HEK293 (cell line): ENCODE measurements at regions not wholly inside any gene's neighbourhood (a gene's known extent, or its start where the extent isn't known, plus 50 kb on each side); places are given as distances from the start of the nearest gene placed in this dataset.

Experiments used
- CTCF ChIA-PET: fragments of 350-600 bp; formaldehyde crosslinking; extraction: SDS; loops from one replicate; lab custom pipeline; 2021; ENCODE audit warnings: antibody characterized with exemption; lab: Yijun Ruan, JAX
- POLR2A ChIA-PET: fragments of 300-600 bp; formaldehyde crosslinking; extraction: SDS; loops from one replicate; lab custom pipeline; 2020; ENCODE audit warnings: antibody characterized with exemption, inconsistent platforms; lab: Yijun Ruan, JAX
- H3K27ac ChIP-seq: fragments of 200-500 bp; sonication (Bioruptor generic); 2 replicates; pipeline ENCODE4 v1.5.1; 2014; ENCODE audit warnings: low read depth, low read length, control low read depth, inconsistent platforms; ENCODE audit errors: extremely low read depth
- H3K36me3 ChIP-seq, 2 experiments: fragments of 200-500 bp in 1 of 2; sonication (Bioruptor generic) in 1 of 2; 1 replicate in 1 of 2; 2 replicates in 1 of 2; pipeline ENCODE4 v1.5.1; 2014 to 2017; ENCODE audit warnings: inconsistent platforms in 2 of 2, low read length in 2 of 2; ENCODE audit not compliant: control insufficient read depth in 2 of 2, insufficient read depth in 1 of 2
- H3K4me1 ChIP-seq: fragments of 200-500 bp; sonication (Bioruptor generic); 2 replicates; pipeline ENCODE4 v1.5.1; 2014; ENCODE audit warnings: mild to moderate bottlenecking, low read length, inconsistent platforms; ENCODE audit not compliant: control insufficient read depth, insufficient read depth
- H3K4me3 ChIP-seq: 2 replicates; pipeline ENCODE4 v1.5.1; 2011; ENCODE audit warnings: low read depth, mild to moderate bottlenecking, control low read depth, low read length, moderate library complexity
- H3K9me3 ChIP-seq: fragments of 200-500 bp; sonication (Bioruptor generic); 2 replicates; pipeline ENCODE4 v1.5.1; 2014; ENCODE audit warnings: low read depth, low read length, inconsistent platforms; ENCODE audit not compliant: control insufficient read depth, insufficient read depth
- GLIS1 ChIP-seq: fragments of 450-650 bp; formaldehyde crosslinking; IDR thresholded peaks from 2 replicates; pipeline ENCODE4 v1.5.1; 2016; ENCODE audit warnings: missing biosample characterization, missing genetic modification characterization
- KLF16 ChIP-seq: fragments of 450-650 bp; formaldehyde crosslinking; IDR thresholded peaks from 2 replicates; pipeline ENCODE4 v1.5.1; 2017; ENCODE audit warnings: missing biosample characterization, missing genetic modification characterization
- KLF9 ChIP-seq: fragments of 450-650 bp; formaldehyde crosslinking; IDR thresholded peaks from 2 replicates; pipeline ENCODE4 v1.5.1; 2016; ENCODE audit warnings: missing biosample characterization, missing genetic modification characterization, low read depth
- OVOL3 ChIP-seq: fragments of 450-650 bp; formaldehyde crosslinking; IDR thresholded peaks from 2 replicates; pipeline ENCODE4 v1.5.1; 2016; ENCODE audit warnings: missing biosample characterization, missing genetic modification characterization
- ZBTB21 ChIP-seq: fragments of 450-650 bp; formaldehyde crosslinking; IDR thresholded peaks from 2 replicates; pipeline ENCODE4 v1.5.1; 2017; ENCODE audit warnings: missing biosample characterization, missing genetic modification characterization
- ZNF10 ChIP-seq: fragments of 450-650 bp; formaldehyde crosslinking; IDR thresholded peaks from 2 replicates; pipeline ENCODE4 v1.5.1; 2017; ENCODE audit warnings: missing biosample characterization, missing genetic modification characterization
- ZNF132 ChIP-seq: fragments of 450-650 bp; formaldehyde crosslinking; IDR thresholded peaks from 2 replicates; pipeline ENCODE4 v1.5.1; 2017; ENCODE audit warnings: missing biosample characterization, missing genetic modification characterization, borderline replicate concordance
- ZNF16 ChIP-seq: fragments of 450-650 bp; formaldehyde crosslinking; IDR thresholded peaks from 2 replicates; pipeline ENCODE4 v1.5.1; 2016; ENCODE audit warnings: low read depth, missing biosample characterization, missing genetic modification characterization
- ZNF2 ChIP-seq: fragments of 450-650 bp; formaldehyde crosslinking; IDR thresholded peaks from 2 replicates; pipeline ENCODE4 v1.5.1; 2016; ENCODE audit warnings: missing biosample characterization, missing genetic modification characterization
- ZNF223 ChIP-seq: fragments of 450-650 bp; formaldehyde crosslinking; IDR thresholded peaks from 2 replicates; pipeline ENCODE4 v1.5.1; 2016; ENCODE audit warnings: missing biosample characterization, missing genetic modification characterization
- ZNF23 ChIP-seq: fragments of 450-650 bp; formaldehyde crosslinking; IDR thresholded peaks from 2 replicates; pipeline ENCODE4 v1.5.1; 2016; ENCODE audit warnings: missing biosample characterization, missing genetic modification characterization, borderline replicate concordance
- ZNF335 ChIP-seq: fragments of 450-650 bp; formaldehyde crosslinking; conservative IDR thresholded peaks from 2 replicates; pipeline ENCODE4 v1.5.1; 2016; ENCODE audit warnings: missing biosample characterization, missing genetic modification characterization
- ZNF366 ChIP-seq: fragments of 450-650 bp; formaldehyde crosslinking; conservative IDR thresholded peaks from 2 replicates; pipeline ENCODE4 v1.5.1; 2016; ENCODE audit warnings: missing biosample characterization, missing genetic modification characterization
- ZNF658 ChIP-seq: fragments of 450-650 bp; formaldehyde crosslinking; IDR thresholded peaks from 2 replicates; pipeline ENCODE4; 2016; ENCODE audit warnings: missing biosample characterization, missing genetic modification characterization
- ZNF792 ChIP-seq: fragments of 450-650 bp; formaldehyde crosslinking; IDR thresholded peaks from 2 replicates; pipeline ENCODE4 v1.5.1; 2016; ENCODE audit warnings: missing biosample characterization, missing genetic modification characterization
- ZSCAN30 ChIP-seq: fragments of 450-650 bp; IDR thresholded peaks from 2 replicates; pipeline ENCODE4 v1.5.1; 2018; ENCODE audit warnings: missing biosample characterization, mild to moderate bottlenecking, missing genetic modification characterization, moderate library complexity
- TF ChIP-seq, protein P1 (sequence below): fragments of 450-650 bp; IDR thresholded peaks from 2 replicates; pipeline ENCODE4 v1.5.1; 2018; ENCODE audit warnings: missing biosample characterization, mild to moderate bottlenecking, missing genetic modification characterization
- TF ChIP-seq, protein P2 (sequence below): fragments of 450-650 bp; IDR thresholded peaks from 2 replicates; pipeline ENCODE4 v1.5.1; 2018; ENCODE audit warnings: missing biosample characterization, missing genetic modification characterization
- TF ChIP-seq, protein P3 (sequence below): fragments of 450-650 bp; formaldehyde crosslinking; IDR thresholded peaks from 2 replicates; pipeline ENCODE4 v1.5.1; 2016; ENCODE audit warnings: missing biosample characterization, missing genetic modification characterization
- TF ChIP-seq, protein P4 (sequence below): fragments of 450-650 bp; formaldehyde crosslinking; IDR thresholded peaks from 2 replicates; pipeline ENCODE4 v1.5.1; 2016; ENCODE audit warnings: missing biosample characterization, missing genetic modification characterization

DNA sequence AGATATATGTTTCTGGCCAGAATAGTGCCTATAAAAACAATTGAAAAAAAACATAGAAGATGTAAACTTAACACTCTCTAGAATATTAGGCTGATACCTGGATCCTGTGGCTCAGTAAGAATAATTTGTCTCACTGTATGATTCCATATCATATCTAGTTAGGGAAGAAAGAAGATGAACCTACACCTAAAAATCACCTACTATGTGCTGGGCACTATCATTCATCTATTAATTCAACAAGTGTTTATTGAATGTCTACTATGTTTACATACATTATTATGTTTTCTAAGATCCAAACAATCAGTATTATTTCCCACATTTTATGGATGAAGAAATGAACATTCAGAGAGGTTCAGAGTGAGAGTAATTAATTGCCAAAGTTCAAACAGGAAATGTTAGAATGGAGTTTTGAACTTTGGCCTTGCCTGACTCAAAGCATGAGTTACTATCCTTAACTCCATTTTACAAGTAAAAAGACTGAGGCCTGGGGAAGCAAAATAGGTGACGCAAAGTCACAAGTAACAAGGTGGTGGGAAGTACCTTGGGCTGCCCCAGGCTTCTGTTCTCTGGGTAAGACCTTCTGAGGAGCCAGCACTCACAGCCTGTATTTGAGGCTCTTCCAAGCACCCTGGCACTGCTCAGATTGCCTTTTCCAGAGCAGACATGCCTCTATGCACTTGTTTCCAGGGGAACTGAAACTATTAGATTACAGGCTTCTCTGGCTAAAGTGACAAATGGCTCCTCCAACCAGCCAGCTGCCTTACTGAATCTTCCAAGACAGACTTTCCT lies 111.1 kb upstream of the ACSL4 start:
- TF ChIP-seq OVOL3 (tag by site-specific recombination) (no peak), ZSCAN30 (no peak), ZBTB21 (tag by site-specific recombination) (no peak), KLF9 (no peak), ZNF335 (tag by site-specific recombination) (no peak), GLIS1 (no peak), ZNF16 (no peak), ZNF658 (tag by site-specific recombination) (no peak), ZNF366 (tag by site-specific recombination) (no peak), ZNF792 (tag by site-specific recombination) (no peak), ZNF10 (tag by site-specific recombination) (no peak)
- TF ChIP-seq, protein P1, sequence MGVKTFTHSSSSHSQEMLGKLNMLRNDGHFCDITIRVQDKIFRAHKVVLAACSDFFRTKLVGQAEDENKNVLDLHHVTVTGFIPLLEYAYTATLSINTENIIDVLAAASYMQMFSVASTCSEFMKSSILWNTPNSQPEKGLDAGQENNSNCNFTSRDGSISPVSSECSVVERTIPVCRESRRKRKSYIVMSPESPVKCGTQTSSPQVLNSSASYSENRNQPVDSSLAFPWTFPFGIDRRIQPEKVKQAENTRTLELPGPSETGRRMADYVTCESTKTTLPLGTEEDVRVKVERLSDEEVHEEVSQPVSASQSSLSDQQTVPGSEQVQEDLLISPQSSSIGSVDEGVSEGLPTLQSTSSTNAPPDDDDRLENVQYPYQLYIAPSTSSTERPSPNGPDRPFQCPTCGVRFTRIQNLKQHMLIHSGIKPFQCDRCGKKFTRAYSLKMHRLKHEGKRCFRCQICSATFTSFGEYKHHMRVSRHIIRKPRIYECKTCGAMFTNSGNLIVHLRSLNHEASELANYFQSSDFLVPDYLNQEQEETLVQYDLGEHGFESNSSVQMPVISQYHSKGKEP (tag by site-specific recombination), result no peak
- TF ChIP-seq, protein P2, sequence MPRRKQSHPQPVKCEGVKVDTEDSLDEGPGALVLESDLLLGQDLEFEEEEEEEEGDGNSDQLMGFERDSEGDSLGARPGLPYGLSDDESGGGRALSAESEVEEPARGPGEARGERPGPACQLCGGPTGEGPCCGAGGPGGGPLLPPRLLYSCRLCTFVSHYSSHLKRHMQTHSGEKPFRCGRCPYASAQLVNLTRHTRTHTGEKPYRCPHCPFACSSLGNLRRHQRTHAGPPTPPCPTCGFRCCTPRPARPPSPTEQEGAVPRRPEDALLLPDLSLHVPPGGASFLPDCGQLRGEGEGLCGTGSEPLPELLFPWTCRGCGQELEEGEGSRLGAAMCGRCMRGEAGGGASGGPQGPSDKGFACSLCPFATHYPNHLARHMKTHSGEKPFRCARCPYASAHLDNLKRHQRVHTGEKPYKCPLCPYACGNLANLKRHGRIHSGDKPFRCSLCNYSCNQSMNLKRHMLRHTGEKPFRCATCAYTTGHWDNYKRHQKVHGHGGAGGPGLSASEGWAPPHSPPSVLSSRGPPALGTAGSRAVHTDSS, result no peak
- TF ChIP-seq, protein P3, sequence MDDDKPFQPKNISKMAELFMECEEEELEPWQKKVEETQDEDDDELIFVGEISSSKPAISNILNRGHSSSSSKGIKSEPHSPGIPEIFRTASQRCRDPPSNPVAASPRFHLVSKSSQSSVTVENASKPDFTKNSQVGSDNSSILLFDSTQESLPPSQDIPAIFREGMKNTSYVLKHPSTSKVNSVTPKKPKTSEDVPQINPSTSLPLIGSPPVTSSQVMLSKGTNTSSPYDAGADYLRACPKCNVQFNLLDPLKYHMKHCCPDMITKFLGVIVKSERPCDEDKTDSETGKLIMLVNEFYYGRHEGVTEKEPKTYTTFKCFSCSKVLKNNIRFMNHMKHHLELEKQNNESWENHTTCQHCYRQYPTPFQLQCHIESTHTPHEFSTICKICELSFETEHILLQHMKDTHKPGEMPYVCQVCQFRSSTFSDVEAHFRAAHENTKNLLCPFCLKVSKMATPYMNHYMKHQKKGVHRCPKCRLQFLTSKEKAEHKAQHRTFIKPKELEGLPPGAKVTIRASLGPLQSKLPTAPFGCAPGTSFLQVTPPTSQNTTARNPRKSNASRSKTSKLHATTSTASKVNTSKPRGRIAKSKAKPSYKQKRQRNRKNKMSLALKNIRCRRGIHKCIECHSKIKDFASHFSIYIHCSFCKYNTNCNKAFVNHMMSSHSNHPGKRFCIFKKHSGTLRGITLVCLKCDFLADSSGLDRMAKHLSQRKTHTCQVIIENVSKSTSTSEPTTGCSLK, result no peak
- Histone ChIP-seq H3K4me3 (no peak overlapping the region), H3K4me1 (peaks cover 5% of the 10 kb centered on the region; the same call in 1 of the 2 replicates), H3K27ac (no peak overlapping the region), H3K9me3 (no peaks in the 10 kb centered on the region), H3K36me3 (no peaks in the 10 kb centered on the region)
- ChIA-PET CTCF (interaction anchor here (0.7 to 9.4 kb wide), 5 partner anchors 13 to 1003 kb away, joined by 3 to 90 read pairs (median 3); no protein-coding TSS in a partner anchor), POLR2A (no interaction called here)

DNA sequence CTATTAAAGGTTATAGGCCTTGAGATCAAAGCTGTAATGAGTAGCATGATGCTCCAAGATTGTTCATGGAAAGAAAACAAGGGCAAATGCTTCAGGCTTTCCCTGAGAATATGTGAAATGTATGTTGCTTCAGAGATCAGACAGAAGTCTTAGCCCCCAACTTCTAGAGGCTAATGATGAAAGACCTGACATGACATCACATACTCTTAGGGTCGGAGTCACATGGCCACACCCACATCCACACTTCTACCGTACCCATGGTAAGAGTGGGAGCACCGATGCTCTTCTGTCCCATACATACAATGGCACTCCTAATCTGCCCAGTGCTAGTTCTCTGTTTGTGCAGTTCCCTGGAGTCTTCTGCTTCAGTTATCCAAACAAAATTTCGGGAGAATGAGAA lies 111.9 kb upstream of the ACSL4 start:
- TF ChIP-seq ZNF132 (tag by site-specific recombination) (no peak), KLF16 (tag by site-specific recombination) (no peak), ZNF23 (no peak), ZNF223 (tag by site-specific recombination) (no peak), ZNF2 (no peak)
- TF ChIP-seq, protein P4, sequence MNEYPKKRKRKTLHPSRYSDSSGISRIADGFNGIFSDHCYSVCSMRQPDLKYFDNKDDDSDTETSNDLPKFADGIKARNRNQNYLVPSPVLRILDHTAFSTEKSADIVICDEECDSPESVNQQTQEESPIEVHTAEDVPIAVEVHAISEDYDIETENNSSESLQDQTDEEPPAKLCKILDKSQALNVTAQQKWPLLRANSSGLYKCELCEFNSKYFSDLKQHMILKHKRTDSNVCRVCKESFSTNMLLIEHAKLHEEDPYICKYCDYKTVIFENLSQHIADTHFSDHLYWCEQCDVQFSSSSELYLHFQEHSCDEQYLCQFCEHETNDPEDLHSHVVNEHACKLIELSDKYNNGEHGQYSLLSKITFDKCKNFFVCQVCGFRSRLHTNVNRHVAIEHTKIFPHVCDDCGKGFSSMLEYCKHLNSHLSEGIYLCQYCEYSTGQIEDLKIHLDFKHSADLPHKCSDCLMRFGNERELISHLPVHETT, result no peak
- TF ChIP-seq, all 188 proteins: peak for 0
- POLR2A ChIA-PET, result no interaction called here
- no peaks in the 10 kb centered on the region; the same call in 1 of the 2 replicates for H3K4me1 ChIP-seq
- no peaks in the 10 kb centered on the region for H3K36me3 ChIP-seq
- H3K4me3 ChIP-seq, result no peak overlapping the region
- H3K27ac ChIP-seq, result no peak overlapping the region
- no peaks in the 10 kb centered on the region for H3K9me3 ChIP-seq
- CTCF ChIA-PET, result interaction anchor here (1.1 to 9.4 kb wide), 2 partner anchors 12 to 132 kb away, joined by 4 to 90 read pairs; no protein-coding TSS in a partner anchor
